ENCODE measurements at regions not wholly inside any gene's neighbourhood (a gene's known extent, or its start where the extent isn't known, plus 50 kb on each side); places are given as distances from the start of the nearest gene placed in this dataset.
"Not testable (repeated sequence)": the region's sequence is repeated elsewhere in the genome, so short reads cannot be mapped to it uniquely, and the experiment has no call there.

DNA sequence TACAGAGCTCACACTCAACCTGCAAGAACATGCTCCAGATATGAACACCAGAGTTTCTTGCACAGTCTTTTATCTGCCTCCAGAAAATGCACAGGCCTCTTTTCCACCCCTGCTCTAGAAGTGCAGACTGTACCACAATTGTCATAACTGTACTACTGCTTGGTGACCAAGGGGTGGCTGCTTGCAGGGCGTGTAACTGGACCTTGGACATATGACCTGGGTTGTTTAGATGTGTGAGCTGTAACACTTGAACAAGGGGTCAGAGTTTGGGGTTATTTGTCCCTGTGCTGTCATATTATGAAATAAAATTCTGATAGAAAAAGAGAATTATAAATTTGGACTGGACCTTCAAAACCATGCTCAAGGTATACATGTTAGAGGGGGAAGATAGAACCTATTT lies 1185.5 kb downstream of the FAM181B start:
- H3K4ac ChIP-seq (ENCODE audit: low read depth, low read length), result no peak overlapping the region
- no peak for DNase-seq
- no CpG with 5 or more reads among the region's 1 CpG for WGBS (ENCODE audit: extremely low coverage, insufficient read length, low lambda C conversion rate)
- no peak overlapping the region for H3K27ac ChIP-seq (ENCODE audit: insufficient read length, low read depth, low read length)
- no peak overlapping the region for H3K14ac ChIP-seq (ENCODE audit: insufficient read depth, low read length)
- TF ChIP-seq, protein P1, sequence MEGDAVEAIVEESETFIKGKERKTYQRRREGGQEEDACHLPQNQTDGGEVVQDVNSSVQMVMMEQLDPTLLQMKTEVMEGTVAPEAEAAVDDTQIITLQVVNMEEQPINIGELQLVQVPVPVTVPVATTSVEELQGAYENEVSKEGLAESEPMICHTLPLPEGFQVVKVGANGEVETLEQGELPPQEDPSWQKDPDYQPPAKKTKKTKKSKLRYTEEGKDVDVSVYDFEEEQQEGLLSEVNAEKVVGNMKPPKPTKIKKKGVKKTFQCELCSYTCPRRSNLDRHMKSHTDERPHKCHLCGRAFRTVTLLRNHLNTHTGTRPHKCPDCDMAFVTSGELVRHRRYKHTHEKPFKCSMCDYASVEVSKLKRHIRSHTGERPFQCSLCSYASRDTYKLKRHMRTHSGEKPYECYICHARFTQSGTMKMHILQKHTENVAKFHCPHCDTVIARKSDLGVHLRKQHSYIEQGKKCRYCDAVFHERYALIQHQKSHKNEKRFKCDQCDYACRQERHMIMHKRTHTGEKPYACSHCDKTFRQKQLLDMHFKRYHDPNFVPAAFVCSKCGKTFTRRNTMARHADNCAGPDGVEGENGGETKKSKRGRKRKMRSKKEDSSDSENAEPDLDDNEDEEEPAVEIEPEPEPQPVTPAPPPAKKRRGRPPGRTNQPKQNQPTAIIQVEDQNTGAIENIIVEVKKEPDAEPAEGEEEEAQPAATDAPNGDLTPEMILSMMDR (conservative IDR thresholded peaks at IDR 0.05), result no peak
- H3K23me2 ChIP-seq (ENCODE audit: insufficient read length, low read depth, low read length, poor library complexity, severe bottlenecking), result no peaks in the 10 kb centered on the region
- H2BK5ac ChIP-seq (ENCODE audit: insufficient read length, low read length), result no peak overlapping the region
- H3K18ac ChIP-seq (ENCODE audit: insufficient read length, low read depth, low read length), result no peak overlapping the region
- H3K36me3 Mint-ChIP-seq (ENCODE audit: insufficient read depth in 1 of 3, low read depth in 3 of 3), result no peaks in the 10 kb centered on the region
- H3K56ac ChIP-seq (ENCODE audit: insufficient read length, low read depth, low read length), result no peak overlapping the region
- H2BK20ac ChIP-seq (ENCODE audit: low read depth, low read length, poor library complexity, severe bottlenecking), result no peak overlapping the region
- no peaks in the 10 kb centered on the region for H3K79me2 ChIP-seq (ENCODE audit: insufficient read depth, low read length)
- H3K27ac Mint-ChIP-seq, result no peak overlapping the region
- H3K79me1 ChIP-seq (ENCODE audit: insufficient read depth, low read depth, low read length, poor library complexity, severe bottlenecking), result no peaks in the 10 kb centered on the region
- no peak overlapping the region for H3K9ac ChIP-seq (ENCODE audit: extremely low read depth, insufficient read length, low read length)
- H3K4me1 ChIP-seq (ENCODE audit: insufficient read depth, low read length), result no peaks in the 10 kb centered on the region
- no peak overlapping the region for H2BK15ac ChIP-seq (ENCODE audit: low read depth, low read length)
- H4K91ac ChIP-seq (ENCODE audit: insufficient read length, low read depth, low read length), result no peak overlapping the region
- H3K23ac ChIP-seq (ENCODE audit: insufficient read length, low read depth, low read length), result no peak overlapping the region
- H3K9me3 ChIP-seq (ENCODE audit: control insufficient read depth, low read depth, low read length), result no peaks in the 10 kb centered on the region
- no peak overlapping the region for H2BK120ac ChIP-seq (ENCODE audit: low read depth, low read length, poor library complexity, severe bottlenecking)
- H3K4me1 Mint-ChIP-seq, result no peaks in the 10 kb centered on the region
- no peak overlapping the region for H3K4me2 ChIP-seq (ENCODE audit: insufficient read depth, insufficient read length, low read length)
- H4K20me1 ChIP-seq (ENCODE audit: control insufficient read depth, insufficient read depth, insufficient read length), result no peaks in the 10 kb centered on the region
- no peak overlapping the region for H4K5ac ChIP-seq (ENCODE audit: insufficient read length, low read depth, low read length)
- no peak overlapping the region for H2AK5ac ChIP-seq (ENCODE audit: insufficient read length, low read length)
- H3K9me3 Mint-ChIP-seq, result no peaks in the 10 kb centered on the region
- H3K4me3 Mint-ChIP-seq, result no peak overlapping the region
- H3K27me3 Mint-ChIP-seq (ENCODE audit: low read depth), result no peaks in the 10 kb centered on the region
- no peak overlapping the region for H2BK12ac ChIP-seq (ENCODE audit: insufficient read length, low read depth, low read length)
- no peak overlapping the region for H2AFZ ChIP-seq (ENCODE audit: low read length)
- no peak overlapping the region for H4K8ac ChIP-seq (replicated peaks; ENCODE audit: insufficient read length, low read depth, low read length)
- H3K27me3 ChIP-seq (ENCODE audit: insufficient read depth, low read length), result no peaks in the 10 kb centered on the region
- no peak overlapping the region for H3T11ph ChIP-seq (ENCODE audit: low read length)

- H4K8ac ChIP-seq (replicated peaks; ENCODE audit: insufficient read length, low read depth, low read length); H3K79me2 ChIP-seq (ENCODE audit: insufficient read depth, low read length); H2BK15ac ChIP-seq (ENCODE audit: low read depth, low read length); H3K27me3 ChIP-seq (ENCODE audit: insufficient read depth, low read length); H3K4me1 Mint-ChIP-seq; H3K9me3 ChIP-seq (ENCODE audit: control insufficient read depth, low read depth, low read length); DNase-seq; H3K4me2 ChIP-seq (ENCODE audit: insufficient read depth, insufficient read length, low read length); H2AFZ ChIP-seq (ENCODE audit: low read length); H3K14ac ChIP-seq (ENCODE audit: insufficient read depth, low read length); H3T11ph ChIP-seq (ENCODE audit: low read length); H2AK5ac ChIP-seq (ENCODE audit: insufficient read length, low read length); H4K5ac ChIP-seq (ENCODE audit: insufficient read length, low read depth, low read length); H2BK120ac ChIP-seq (ENCODE audit: low read depth, low read length, poor library complexity, severe bottlenecking); H3K27ac Mint-ChIP-seq; H2BK20ac ChIP-seq (ENCODE audit: low read depth, low read length, poor library complexity, severe bottlenecking); H3K27ac ChIP-seq (ENCODE audit: insufficient read length, low read depth, low read length); H2BK12ac ChIP-seq (ENCODE audit: insufficient read length, low read depth, low read length); H4K91ac ChIP-seq (ENCODE audit: insufficient read length, low read depth, low read length); H3K9ac ChIP-seq (ENCODE audit: extremely low read depth, insufficient read length, low read length); H3K23ac ChIP-seq (ENCODE audit: insufficient read length, low read depth, low read length); H4K20me1 ChIP-seq (ENCODE audit: control insufficient read depth, insufficient read depth, insufficient read length); H3K4me1 ChIP-seq (ENCODE audit: insufficient read depth, low read length); H3K27me3 Mint-ChIP-seq (ENCODE audit: low read depth); H3K79me1 ChIP-seq (ENCODE audit: insufficient read depth, low read depth, low read length, poor library complexity, severe bottlenecking); H3K23me2 ChIP-seq (ENCODE audit: insufficient read length, low read depth, low read length, poor library complexity, severe bottlenecking); H3K56ac ChIP-seq (ENCODE audit: insufficient read length, low read depth, low read length); H3K4ac ChIP-seq (ENCODE audit: low read depth, low read length); H3K18ac ChIP-seq (ENCODE audit: insufficient read length, low read depth, low read length); H3K4me3 Mint-ChIP-seq; H2BK5ac ChIP-seq (ENCODE audit: insufficient read length, low read length): not testable (repeated sequence)
- Mint-ChIP-seq H3K36me3 (ENCODE audit: insufficient read depth in 1 of 3, low read depth in 3 of 3) (peaks cover 4 to 13% (median 8%) of the 10 kb centered on the region in 3 experiments; a peak in 5 of 7 replicates), H3K9me3 (peaks cover 20 to 23% of the 10 kb centered on the region in 2 experiments)
- WGBS (ENCODE audit: extremely low coverage, insufficient read length, low lambda C conversion rate), result no CpG with 5 or more reads among the region's 12 CpGs
These were observed 1193.9 kb downstream of the FAM181B start for GRCh38 chr11:81539806-81540205.

Data from H9 (cell line).